T-helper 2 cell (primary cell): ENCODE measurements at regions not wholly inside any gene's neighbourhood (a gene's known extent, or its start where the extent isn't known, plus 50 kb on each side); places are given as distances from the start of the nearest gene placed in this dataset.

ENCODE experiments used
- DNase-seq, 5 experiments: peaks; one replicate each; pipeline versions ENCODE4 v3.0.0 to v3.0.0-alpha.2; 2012 to 2022

GRCh38 chr17:6323626-6324356 lies 111.1 kb downstream of the AIPL1 start:
- DNase-seq, result no peak

- DNase-seq, result no peak
These were observed 112.6 kb downstream of the AIPL1 start for GRCh38 chr17:6322316-6322715.

GRCh38 chr17:6314311-6314710 lies 120.6 kb downstream of the AIPL1 start:
- DNase-seq, result no peak

- no peak for DNase-seq
These were observed 121.1 kb downstream of the AIPL1 start for GRCh38 chr17:6313835-6314234.

- DNase-seq, result no peak
These were observed 128.1 kb downstream of the AIPL1 start for GRCh38 chr17:6306820-6307219.

GRCh38 chr17:6305613-6306360 lies 129.1 kb downstream of the AIPL1 start:
- DNase-seq, result no peak

GRCh38 chr17:6304894-6305612 lies 129.9 kb downstream of the AIPL1 start:
- no peak for DNase-seq

- DNase-seq, result peak in 1 of 5 experiments; percentile 31
These were observed 131.3 kb downstream of the AIPL1 start for GRCh38 chr17:6303664-6304063.

GRCh38 chr17:6299275-6299674 lies 135.6 kb downstream of the AIPL1 start:
- DNase-seq, result no peak

GRCh38 chr17:6297960-6298359 lies 137.0 kb downstream of the AIPL1 start:
- no peak for DNase-seq

GRCh38 chr17:6297119-6297518 lies 137.8 kb downstream of the AIPL1 start:
- no peak for DNase-seq

GRCh38 chr17:6290488-6291196 lies 144.3 kb downstream of the AIPL1 start:
- no peak for DNase-seq

GRCh38 chr17:6286233-6286632 lies 148.7 kb downstream of the AIPL1 start:
- DNase-seq, result no peak

- DNase-seq, result no peak
These were observed 149.4 kb downstream of the AIPL1 start for GRCh38 chr17:6285486-6285885.

GRCh38 chr17:6279659-6280058 lies 155.3 kb downstream of the AIPL1 start:
- DNase-seq, result no peak

- DNase-seq, result no peak
These were observed 156.5 kb downstream of the AIPL1 start for GRCh38 chr17:6278376-6278775.

GRCh38 chr17:6276711-6277110 lies 158.2 kb downstream of the AIPL1 start:
- DNase-seq, result no peak

- DNase-seq, result no peak
These were observed 160.6 kb downstream of the AIPL1 start for GRCh38 chr17:6274310-6274709.

GRCh38 chr17:6269478-6269877 lies 165.4 kb downstream of the AIPL1 start:
- DNase-seq, result peak in 1 of 5 experiments; percentile 33

- no peak for DNase-seq
These were observed 173.5 kb downstream of the AIPL1 start for GRCh38 chr17:6261466-6261865.

GRCh38 chr17:6259899-6260298 lies 175.0 kb downstream of the AIPL1 start:
- no peak for DNase-seq

- no peak for DNase-seq
These were observed 177.6 kb downstream of the AIPL1 start for GRCh38 chr17:6257336-6257735.

GRCh38 chr17:6255322-6255721 lies 179.6 kb downstream of the AIPL1 start:
- DNase-seq, result no peak
